ENCODE measurements at regions not wholly inside any gene's neighbourhood (a gene's known extent, or its start where the extent isn't known, plus 50 kb on each side); places are given as distances from the start of the nearest gene placed in this dataset.

- DNase-seq = no peak
- no peak for TF ChIP-seq CTCF (IDR thresholded peaks at IDR 0.05; ENCODE audit: low read depth, low read length)
- H3K27me3 ChIP-seq (ENCODE audit: insufficient read depth, low read depth, severe bottlenecking) = no peaks in the 10 kb centered on the region
- no peak overlapping the region for H3K27ac ChIP-seq
- no peaks in the 10 kb centered on the region for H3K36me3 ChIP-seq
- H3K4me3 ChIP-seq (ENCODE audit: low read depth, low read length) = no peak overlapping the region
- no peaks in the 10 kb centered on the region for H3K9me3 ChIP-seq (ENCODE audit: severe bottlenecking)
Observed at GRCh38 chr13:32947411-32948276, 68.6 kb upstream of the KL start.

- Histone ChIP-seq H3K4me3 (ENCODE audit: low read depth, low read length) (no peak overlapping the region), H3K36me3 (no peaks in the 10 kb centered on the region), H3K27me3 (ENCODE audit: insufficient read depth, low read depth, severe bottlenecking) (no peaks in the 10 kb centered on the region), H3K9me3 (ENCODE audit: severe bottlenecking) (no peaks in the 10 kb centered on the region), H3K27ac (no peak overlapping the region)
- DNase-seq = no peak
- TF ChIP-seq CTCF (IDR thresholded peaks at IDR 0.05; ENCODE audit: low read depth, low read length) = no peak
Observed at GRCh38 chr13:32949820-32950219, 66.4 kb upstream of the KL start.

GRCh38 chr13:32951580-32951979 lies 64.6 kb upstream of the KL start:
- no peak for DNase-seq
- no peaks in the 10 kb centered on the region for H3K27me3 ChIP-seq (ENCODE audit: insufficient read depth, low read depth, severe bottlenecking)
- H3K27ac ChIP-seq = no peak overlapping the region
- no peaks in the 10 kb centered on the region for H3K9me3 ChIP-seq (ENCODE audit: severe bottlenecking)
- TF ChIP-seq CTCF (IDR thresholded peaks at IDR 0.05; ENCODE audit: low read depth, low read length) = no peak
- no peaks in the 10 kb centered on the region for H3K36me3 ChIP-seq
- H3K4me3 ChIP-seq (ENCODE audit: low read depth, low read length) = no peak overlapping the region

GRCh38 chr13:32955881-32956594 lies 60.2 kb upstream of the KL start:
- no peaks in the 10 kb centered on the region for H3K9me3 ChIP-seq (ENCODE audit: severe bottlenecking)
- H3K4me3 ChIP-seq (ENCODE audit: low read depth, low read length) = no peak overlapping the region
- TF ChIP-seq CTCF (IDR thresholded peaks at IDR 0.05; ENCODE audit: low read depth, low read length) = no peak
- no peak for DNase-seq
- H3K36me3 ChIP-seq = no peaks in the 10 kb centered on the region
- no peak overlapping the region for H3K27ac ChIP-seq
- H3K27me3 ChIP-seq (ENCODE audit: insufficient read depth, low read depth, severe bottlenecking) = no peaks in the 10 kb centered on the region

- no peaks in the 10 kb centered on the region for H3K9me3 ChIP-seq (ENCODE audit: severe bottlenecking)
- H3K27me3 ChIP-seq (ENCODE audit: insufficient read depth, low read depth, severe bottlenecking) = no peaks in the 10 kb centered on the region
- no peak for TF ChIP-seq CTCF (IDR thresholded peaks at IDR 0.05; ENCODE audit: low read depth, low read length)
- no peaks in the 10 kb centered on the region for H3K36me3 ChIP-seq
- H3K27ac ChIP-seq = no peak overlapping the region
- no peak overlapping the region for H3K4me3 ChIP-seq (ENCODE audit: low read depth, low read length)
- DNase-seq = no peak
Observed at GRCh38 chr13:32956595-32956933, 59.7 kb upstream of the KL start.

Data from WERI-Rb-1 (cell line).